Esophagus muscularis mucosa (tissue), 4 donors: ENCODE measurements at regions not wholly inside any gene's neighbourhood (a gene's known extent, or its start where the extent isn't known, plus 50 kb on each side); places are given as distances from the start of the nearest gene placed in this dataset.

Experiments used
- DNase-seq: peaks from one replicate; pipeline ENCODE4 v3.0.0-alpha.2; 2017; ENCODE audit errors: extremely low spot score
- H3K27ac ChIP-seq, 4 donors: fragments of 200-600 bp; sonication (generic); replicated peaks in 1 of 4; 1 replicate in 3 of 4; 2 replicates in 1 of 4; pipeline ENCODE4 v1.5.1; 2016 to 2019; ENCODE audit warnings: mild to moderate bottlenecking in 1 of 4
- H3K27me3 ChIP-seq, 4 donors: fragments of 200-600 bp; sonication (generic); one replicate each; pipeline versions ENCODE4 v1.5.1 to v1.6.0; 2016 to 2019
- H3K36me3 ChIP-seq, 4 donors: fragments of 200-600 bp; sonication (generic); one replicate each; pipeline ENCODE4 v1.5.1; 2016 to 2019
- H3K4me1 ChIP-seq, 4 donors: fragments of 200-600 bp; sonication (generic); one replicate each; pipeline ENCODE4 v1.5.1; 2016 to 2019
- H3K4me3 ChIP-seq, 4 donors: fragments of 200-600 bp; sonication (generic); 1 replicate in 2 of 4; 2 replicates in 2 of 4; pipeline ENCODE4 v1.5.1; 2016 to 2019; ENCODE audit warnings: mild to moderate bottlenecking in 4 of 4, moderate library complexity in 1 of 4
- H3K9me3 ChIP-seq, 4 donors: fragments of 200-600 bp; sonication (generic); 1 replicate in 3 of 4; 2 replicates in 1 of 4; pipeline ENCODE4 v1.5.1; 2016 to 2019
- CTCF ChIP-seq, 3 experiments: fragments of 200-600 bp in 2 of 3; fragments of 450-650 bp in 1 of 3; sonication (generic) in 2 of 3; IDR thresholded peaks; one replicate each; pipeline ENCODE4 v1.5.1; 2017 to 2019; ENCODE audit warnings: antibody characterized with exemption in 3 of 3, mild to moderate bottlenecking in 2 of 3, moderate library complexity in 1 of 3
- EP300 ChIP-seq: sonication (generic); formaldehyde crosslinking; IDR thresholded peaks from one replicate; pipeline ENCODE4 v1.6.1; 2017; ENCODE audit warnings: antibody characterized with exemption
- POLR2A ChIP-seq: fragments of 450-650 bp; IDR thresholded peaks from one replicate; pipeline ENCODE4 v1.6.1; 2017; ENCODE audit warnings: antibody characterized with exemption, moderate library complexity, mild to moderate bottlenecking, low read depth
- POLR2AphosphoS5 ChIP-seq, 2 donors: sonication (generic); formaldehyde crosslinking; IDR thresholded peaks; one replicate each; pipeline ENCODE4 v1.6.1; 2017; ENCODE audit warnings: antibody characterized with exemption in 2 of 2
- WGBS: methylation state at CpG from one replicate; pipeline ENCODE4 v1.1.5; 2018; 5-methylcytosine and 5-hydroxymethylcytosine counted together
- intact Hi-C: fragments of 100-400 bp; cut with DNase I; formaldehyde crosslinking; loops from one replicate; pipeline ENCODE4 v1.15.1; 2023

DNA sequence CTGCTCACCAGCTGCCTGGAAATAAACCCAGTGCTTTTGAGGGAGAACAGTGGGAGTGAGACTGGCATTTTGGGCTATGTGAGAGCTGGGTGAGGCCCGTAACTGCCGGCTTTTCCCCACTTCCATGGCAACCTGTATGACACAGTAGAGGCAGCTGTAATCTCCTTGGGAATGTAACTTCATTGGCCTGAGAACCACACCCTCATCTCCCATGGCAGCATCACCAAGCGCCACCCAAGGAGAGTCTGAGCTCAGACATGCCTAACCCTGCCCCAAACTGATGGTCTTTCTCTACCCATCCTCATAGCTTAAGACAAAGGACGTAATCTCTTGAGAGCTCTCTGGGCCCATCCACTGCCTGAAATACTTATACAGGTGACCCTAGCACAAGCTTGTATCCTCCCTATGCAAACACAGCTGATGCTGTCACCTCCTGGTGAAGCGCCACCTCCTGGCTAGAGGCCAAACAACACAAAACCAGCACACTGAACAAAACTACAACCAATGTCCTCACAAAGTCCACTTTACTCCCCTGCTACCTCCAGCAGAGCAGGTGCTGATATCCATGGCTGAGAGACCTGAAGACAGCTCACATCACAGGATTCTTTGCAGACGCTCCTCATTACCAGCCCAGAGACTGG is 763.4 kb upstream of the NRXN1 start:
- TF ChIP-seq CTCF (IDR thresholded peaks at IDR 0.05) (no peak), POLR2A (no peak), POLR2AphosphoS5 (IDR thresholded peaks at IDR 0.05) (no peak), EP300 (no peak)
- H3K4me3 ChIP-seq = no peak overlapping the region
- H3K27me3 ChIP-seq = no peaks in the 10 kb centered on the region
- no peak for DNase-seq
- no peaks in the 10 kb centered on the region for H3K9me3 ChIP-seq
- WGBS = 81% methylated on average over 6 of the region's 6 CpGs
- intact Hi-C loops = no loop called here
- no peaks in the 10 kb centered on the region for H3K4me1 ChIP-seq
- H3K36me3 ChIP-seq = no peaks in the 10 kb centered on the region
- no peak overlapping the region for H3K27ac ChIP-seq

DNA sequence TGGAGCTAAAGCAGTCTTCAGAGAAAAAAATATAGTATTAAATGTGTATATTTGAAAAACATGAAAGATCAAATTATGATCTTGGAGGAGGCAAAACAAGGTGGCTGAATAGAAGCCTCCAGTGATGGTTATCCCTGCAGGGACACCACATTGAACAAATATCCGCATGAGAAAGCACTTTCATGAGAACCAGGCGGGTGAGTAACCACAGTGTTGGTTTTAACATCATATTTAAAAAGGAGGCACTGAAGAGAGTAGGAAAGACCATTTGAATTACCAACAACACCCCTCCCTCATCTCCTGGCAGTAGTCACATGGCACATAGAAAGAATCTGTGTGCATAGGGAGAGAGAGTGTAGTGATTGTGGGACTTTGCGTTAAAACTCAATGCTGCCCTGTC is 759.6 kb upstream of the NRXN1 start:
- intact Hi-C loops = no loop called here
- no peaks in the 10 kb centered on the region for H3K4me1 ChIP-seq
- no peak overlapping the region for H3K4me3 ChIP-seq
- no peaks in the 10 kb centered on the region for H3K27me3 ChIP-seq
- TF ChIP-seq EP300 (no peak), POLR2AphosphoS5 (IDR thresholded peaks at IDR 0.05) (no peak)
- 94% methylated on average over 3 of the region's 3 CpGs for WGBS
- H3K9me3 ChIP-seq = no peaks in the 10 kb centered on the region
- H3K27ac ChIP-seq = no peak overlapping the region
- no peak for DNase-seq
- no peaks in the 10 kb centered on the region for H3K36me3 ChIP-seq

- Histone ChIP-seq H3K4me1 (no peaks in the 10 kb centered on the region), H3K4me3 (no peak overlapping the region), H3K27me3 (no peaks in the 10 kb centered on the region), H3K36me3 (no peaks in the 10 kb centered on the region), H3K9me3 (no peaks in the 10 kb centered on the region), H3K27ac (no peak overlapping the region)
- intact Hi-C loops = no loop called here
- 86% methylated on average over 2 of the region's 2 CpGs for WGBS
- no peak for DNase-seq
- TF ChIP-seq POLR2AphosphoS5 (IDR thresholded peaks at IDR 0.05) (no peak), CTCF (IDR thresholded peaks at IDR 0.05) (no peak), POLR2A (no peak), EP300 (no peak)
Measured at GRCh38 chr2:51790854-51791253, 758.9 kb upstream of the NRXN1 start.

DNA sequence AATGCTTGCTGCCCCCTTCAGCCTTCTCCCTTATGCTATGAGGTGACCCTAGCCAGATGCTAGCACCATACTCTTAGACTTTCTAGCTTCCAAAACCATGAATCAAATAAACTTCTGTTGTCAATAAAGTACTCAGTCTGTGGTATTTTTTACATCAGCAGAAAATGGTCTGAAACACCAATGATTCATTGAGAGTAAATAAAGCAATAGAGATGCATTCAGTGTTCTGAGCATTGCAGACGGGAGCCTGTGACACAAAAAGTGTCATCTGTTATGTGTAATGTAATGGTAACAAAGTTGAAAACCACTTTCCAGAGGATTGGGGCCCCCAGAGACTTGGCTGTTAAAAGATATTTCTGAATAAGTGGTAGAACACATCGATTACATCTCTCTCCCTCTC is 758.0 kb upstream of the NRXN1 start:
- Histone ChIP-seq H3K27ac (no peak overlapping the region), H3K9me3 (no peaks in the 10 kb centered on the region), H3K36me3 (no peaks in the 10 kb centered on the region), H3K27me3 (no peaks in the 10 kb centered on the region), H3K4me3 (no peak overlapping the region), H3K4me1 (no peaks in the 10 kb centered on the region)
- intact Hi-C loops = no loop called here
- no peak for DNase-seq
- no peak for TF ChIP-seq POLR2AphosphoS5 (IDR thresholded peaks at IDR 0.05)
- no peak for TF ChIP-seq EP300
- no peak for TF ChIP-seq CTCF (IDR thresholded peaks at IDR 0.05)
- no peak for TF ChIP-seq POLR2A
- whole genome bisulfite sequencing = 77% methylated on average over 2 of the region's 2 CpGs

DNA sequence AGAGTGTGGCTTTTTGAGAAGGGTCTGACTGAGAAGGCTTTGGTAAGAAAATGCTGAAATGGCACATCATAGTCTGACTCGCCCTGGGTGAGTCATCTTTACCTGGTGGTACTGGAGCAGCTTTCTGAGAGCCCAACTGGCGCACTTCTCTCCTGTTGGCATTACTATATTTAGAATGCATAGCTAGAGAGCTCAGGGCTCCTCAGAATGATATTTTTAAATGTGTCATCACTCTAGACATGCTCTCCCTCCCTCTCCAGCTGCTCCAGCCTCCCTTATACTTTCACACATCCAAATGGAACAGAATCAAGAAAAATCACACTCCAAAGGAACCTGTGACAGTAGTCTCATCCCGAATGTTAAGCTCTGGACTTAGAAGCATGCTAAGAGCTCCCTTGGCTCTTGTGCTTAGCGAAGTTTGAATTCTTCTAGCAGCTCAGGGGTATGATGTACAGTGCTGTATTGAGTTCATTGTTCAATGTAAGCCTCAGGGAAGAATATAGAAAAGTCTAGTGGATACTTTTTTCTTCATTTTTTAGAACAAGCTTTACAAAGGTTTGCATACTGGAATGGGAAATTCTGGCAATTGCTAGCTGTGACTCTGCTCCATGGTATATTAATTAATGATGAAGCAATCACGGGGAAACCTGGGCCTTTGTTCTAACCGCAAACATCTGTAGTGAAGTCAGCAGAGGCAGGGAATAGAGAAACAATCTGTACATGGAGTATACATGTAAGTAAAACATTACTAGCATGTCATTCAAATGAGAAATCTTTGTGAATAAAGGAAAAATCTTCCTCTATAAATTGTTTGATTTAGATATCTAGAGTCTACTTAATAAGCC is 751.2 kb upstream of the NRXN1 start:
- Histone ChIP-seq H3K9me3 (no peaks in the 10 kb centered on the region), H3K4me1 (peaks cover 0 to 9% (median 5%) of the 10 kb centered on the region in 4 donors), H3K27ac (no peak overlapping the region), H3K4me3 (no peak overlapping the region), H3K36me3 (no peaks in the 10 kb centered on the region), H3K27me3 (no peaks in the 10 kb centered on the region)
- WGBS = 59% methylated on average over 6 of the region's 6 CpGs
- DNase-seq = no peak
- no peak for TF ChIP-seq EP300
- TF ChIP-seq POLR2A = no peak
- no peak for TF ChIP-seq POLR2AphosphoS5 (IDR thresholded peaks at IDR 0.05)
- no peak for TF ChIP-seq CTCF (IDR thresholded peaks at IDR 0.05)
- intact Hi-C loops = no loop called here
